Hypothalamus (tissue), 51 donors: ENCODE measurements at regions not wholly inside any gene's neighbourhood (a gene's known extent, or its start where the extent isn't known, plus 50 kb on each side); places are given as distances from the start of the nearest gene placed in this dataset.

Experiments
- DNase-seq, 51 donors: peaks; one replicate each; lab custom pipeline; 2025; lab: John Stamatoyannopoulos, UW

- DNase-seq: no peak
Measured at GRCh38 chr17:77407321-77408277, 266.8 kb downstream of the SEC14L1 start.

GRCh38 chr17:77408284-77408683 lies 267.5 kb downstream of the SEC14L1 start:
- DNase-seq: no peak

DNA sequence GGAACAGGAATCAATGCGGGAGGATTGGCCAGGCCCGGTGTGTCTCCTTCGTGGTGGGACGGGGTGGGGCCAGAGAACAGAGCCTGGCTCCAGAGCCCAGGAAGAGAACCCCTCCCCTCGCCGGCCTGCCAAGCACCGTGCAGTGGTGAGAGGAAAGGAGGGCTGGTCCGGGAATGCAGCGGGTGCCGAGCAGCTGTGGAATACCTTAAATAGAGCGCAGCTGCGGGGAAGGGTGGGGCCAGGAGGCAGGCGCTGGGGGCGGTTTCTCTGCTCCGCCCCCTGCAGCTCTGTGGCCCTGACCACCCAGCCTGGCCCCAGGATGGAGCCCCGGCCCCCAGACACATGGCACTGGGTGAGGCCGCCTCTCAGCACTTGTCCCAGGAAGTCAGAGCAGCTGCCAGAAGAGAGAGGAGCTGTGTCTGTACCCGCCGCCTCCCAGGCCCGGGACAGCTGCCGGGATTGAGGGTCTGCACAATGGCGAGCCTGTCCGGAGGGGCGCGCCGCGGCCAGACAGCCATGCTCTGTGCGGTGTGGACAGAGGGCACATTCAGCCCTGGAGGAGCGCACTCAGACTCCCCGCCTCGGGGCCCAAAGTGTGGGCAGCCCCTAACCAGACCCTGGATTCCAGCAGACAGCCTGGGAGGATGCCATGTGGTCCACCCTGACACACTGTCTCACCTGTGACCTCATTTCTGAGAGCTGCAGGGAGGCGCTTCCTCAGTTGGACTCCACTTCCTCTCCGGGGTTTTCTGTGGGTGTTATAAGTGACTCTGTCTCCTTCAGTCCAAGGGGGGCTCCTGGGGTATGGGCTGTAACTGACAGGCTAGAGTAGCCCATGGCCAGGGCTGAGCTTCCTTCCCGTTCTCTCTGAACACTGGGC lies 268.8 kb downstream of the SEC14L1 start:
- DNase-seq: peak in 18 of 51 donors; percentile 13 to 59 (median 30)

DNA sequence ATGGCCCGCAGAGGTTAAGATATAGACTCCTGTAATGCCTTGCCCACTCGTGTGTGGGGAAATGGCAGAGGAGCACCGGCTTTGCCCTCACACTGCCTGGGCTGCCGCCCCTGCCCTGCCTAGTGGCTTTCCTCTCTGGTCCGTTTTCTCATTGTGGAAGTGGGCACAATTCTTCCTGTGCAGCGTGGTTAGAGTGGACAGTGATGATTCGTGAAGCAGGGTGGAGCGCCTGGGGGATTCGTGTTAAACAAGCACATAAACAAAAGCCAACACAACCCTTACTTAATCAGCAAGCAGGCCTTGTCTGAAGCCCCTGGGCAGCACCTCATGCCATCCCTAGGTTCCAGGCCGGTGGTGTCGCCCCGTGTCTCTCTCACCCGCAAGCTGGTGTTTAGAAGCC lies 269.7 kb downstream of the SEC14L1 start:
- no peak for DNase-seq

GRCh38 chr17:77414811-77415400 lies 274.1 kb downstream of the SEC14L1 start:
- no peak for DNase-seq

DNA sequence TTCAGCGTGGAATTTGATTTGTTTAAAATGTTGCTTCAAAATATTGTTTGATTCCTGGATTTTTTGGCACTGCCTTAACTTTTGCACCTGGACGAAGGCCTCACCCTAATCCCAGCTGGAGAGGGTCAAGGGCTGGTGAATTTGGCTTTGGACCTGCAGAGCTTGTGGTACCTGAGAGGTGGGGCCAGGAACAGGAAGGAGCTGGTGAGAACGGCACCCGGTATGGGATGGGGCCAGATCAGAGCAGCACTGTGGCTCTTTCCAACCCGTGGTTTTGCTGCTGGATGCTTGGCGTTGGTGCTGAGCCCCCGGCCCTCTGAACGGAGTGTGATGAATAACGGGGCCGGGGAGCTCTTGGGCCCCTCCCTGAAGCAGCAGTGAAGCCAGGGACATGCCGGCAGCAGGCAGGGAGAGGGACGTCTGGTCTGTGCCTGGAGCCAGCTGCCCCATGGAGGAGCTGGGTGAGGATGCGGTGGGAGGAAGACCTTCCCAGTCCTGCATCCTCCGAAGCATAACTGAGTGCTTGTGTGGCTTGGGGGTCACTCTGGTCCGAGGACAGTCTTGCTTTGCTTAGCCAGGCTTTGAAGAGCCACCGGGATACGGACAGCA lies 275.4 kb downstream of the SEC14L1 start:
- DNase-seq: no peak

GRCh38 chr17:77417575-77417974 lies 276.8 kb downstream of the SEC14L1 start:
- no peak for DNase-seq

GRCh38 chr17:77418609-77419008 lies 277.8 kb downstream of the SEC14L1 start:
- DNase-seq: no peak

GRCh38 chr17:77419095-77419494 lies 278.3 kb downstream of the SEC14L1 start:
- no peak for DNase-seq

DNA sequence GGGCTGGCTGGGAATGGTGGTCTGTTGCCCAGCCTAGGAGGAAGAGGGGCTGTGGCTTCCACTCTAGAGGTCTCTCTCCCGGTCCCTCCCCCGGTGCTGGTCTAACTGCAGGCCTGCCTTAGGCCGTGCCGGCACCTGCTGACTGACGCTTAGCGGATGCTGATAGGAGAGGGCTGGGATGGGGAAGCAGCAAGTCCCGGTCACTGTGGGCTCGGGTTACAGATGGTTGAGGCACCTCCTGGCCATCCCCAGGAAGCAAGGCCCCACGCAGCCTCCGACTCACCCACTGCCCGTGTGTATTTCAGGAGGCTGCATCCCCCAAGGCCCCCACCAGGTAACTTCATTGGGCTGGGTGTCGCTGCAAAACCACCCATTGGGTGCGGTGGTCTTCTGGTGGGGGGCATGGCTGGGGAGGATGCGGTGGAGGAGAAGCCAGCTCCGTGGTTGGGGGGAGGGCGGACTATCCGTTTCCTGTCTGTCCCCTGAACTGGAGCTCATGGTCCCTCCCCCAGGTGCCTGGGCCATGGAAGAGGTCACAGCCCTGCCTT lies 278.9 kb downstream of the SEC14L1 start:
- no peak for DNase-seq

- no peak for DNase-seq
Measured at GRCh38 chr17:77420095-77420803, 279.5 kb downstream of the SEC14L1 start.

DNA sequence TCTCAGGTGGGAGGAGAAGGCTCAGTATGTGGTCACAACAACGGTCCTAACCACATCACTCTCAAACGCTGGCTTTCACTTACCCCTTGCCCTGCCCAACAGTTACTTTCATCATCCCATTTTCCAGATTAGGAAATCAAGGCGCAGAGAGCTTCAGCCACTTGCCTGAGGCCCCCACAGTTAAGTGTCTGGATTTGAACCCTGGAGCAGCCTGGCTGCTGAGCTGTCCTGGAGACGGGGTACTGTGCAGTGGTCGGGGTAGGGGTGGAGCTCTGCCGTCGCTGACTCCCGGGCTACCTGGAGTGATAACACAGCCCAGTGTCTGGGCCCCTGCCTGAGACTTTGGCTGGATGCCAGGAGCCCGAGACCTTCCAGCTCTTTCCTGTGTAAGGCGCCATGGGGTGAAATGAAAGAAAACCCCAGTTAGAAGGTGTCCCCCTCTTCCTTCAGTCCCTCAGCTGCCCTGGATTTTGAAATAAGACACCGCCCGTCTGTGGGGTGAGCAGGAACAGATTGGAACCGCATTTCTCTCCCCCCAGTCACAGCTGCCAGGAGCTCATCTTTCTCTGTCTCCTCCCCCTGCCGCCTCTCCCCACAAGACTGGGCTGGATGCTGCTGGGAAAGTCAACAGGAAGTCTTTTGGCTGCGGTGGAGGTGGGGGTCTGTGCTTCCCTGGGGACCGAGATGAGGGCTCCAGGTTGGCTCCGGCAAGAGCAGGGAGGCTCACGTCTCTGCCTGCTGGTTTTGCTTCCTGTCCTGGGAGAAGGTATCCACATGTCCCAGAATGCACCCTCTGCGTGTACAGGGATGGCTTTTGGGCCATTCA lies 280.2 kb downstream of the SEC14L1 start:
- no peak for DNase-seq

- DNase-seq: no peak
Measured at GRCh38 chr17:77421630-77421972, 280.8 kb downstream of the SEC14L1 start.

DNA sequence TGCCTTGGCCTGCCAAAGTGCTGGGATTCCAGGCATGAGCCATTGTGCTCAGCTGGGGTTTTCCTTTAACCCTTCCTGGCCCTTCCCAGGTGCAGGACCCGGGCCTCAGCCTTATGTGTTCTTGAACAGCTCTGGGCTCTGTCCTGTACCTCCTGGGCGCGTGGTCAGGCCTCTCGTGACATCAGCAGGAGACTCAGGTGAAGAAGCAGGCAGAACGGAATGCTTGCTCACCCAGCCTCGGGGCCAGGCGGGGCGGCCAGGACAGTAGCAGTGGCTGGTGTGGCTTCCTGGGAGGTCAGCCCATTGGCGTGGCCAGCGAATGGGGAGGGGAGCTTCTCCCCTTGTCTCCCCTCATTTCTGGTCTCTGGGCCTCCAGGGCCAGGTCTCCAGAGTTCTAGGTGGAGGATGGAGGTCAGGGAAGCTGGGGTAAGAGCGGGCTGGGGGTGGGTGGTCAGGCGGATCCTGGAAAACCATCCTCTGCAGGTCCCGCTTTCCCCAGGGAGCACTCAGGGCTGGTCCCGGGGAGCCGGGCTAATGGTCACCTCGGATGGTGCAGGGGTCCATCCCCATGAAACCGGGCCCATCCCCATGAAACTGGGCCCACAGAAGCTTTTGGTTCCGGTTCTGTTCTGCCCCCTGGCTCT lies 281.5 kb downstream of the SEC14L1 start:
- DNase-seq: no peak

- no peak for DNase-seq
Measured at GRCh38 chr17:77422748-77423113, 282.0 kb downstream of the SEC14L1 start.

DNA sequence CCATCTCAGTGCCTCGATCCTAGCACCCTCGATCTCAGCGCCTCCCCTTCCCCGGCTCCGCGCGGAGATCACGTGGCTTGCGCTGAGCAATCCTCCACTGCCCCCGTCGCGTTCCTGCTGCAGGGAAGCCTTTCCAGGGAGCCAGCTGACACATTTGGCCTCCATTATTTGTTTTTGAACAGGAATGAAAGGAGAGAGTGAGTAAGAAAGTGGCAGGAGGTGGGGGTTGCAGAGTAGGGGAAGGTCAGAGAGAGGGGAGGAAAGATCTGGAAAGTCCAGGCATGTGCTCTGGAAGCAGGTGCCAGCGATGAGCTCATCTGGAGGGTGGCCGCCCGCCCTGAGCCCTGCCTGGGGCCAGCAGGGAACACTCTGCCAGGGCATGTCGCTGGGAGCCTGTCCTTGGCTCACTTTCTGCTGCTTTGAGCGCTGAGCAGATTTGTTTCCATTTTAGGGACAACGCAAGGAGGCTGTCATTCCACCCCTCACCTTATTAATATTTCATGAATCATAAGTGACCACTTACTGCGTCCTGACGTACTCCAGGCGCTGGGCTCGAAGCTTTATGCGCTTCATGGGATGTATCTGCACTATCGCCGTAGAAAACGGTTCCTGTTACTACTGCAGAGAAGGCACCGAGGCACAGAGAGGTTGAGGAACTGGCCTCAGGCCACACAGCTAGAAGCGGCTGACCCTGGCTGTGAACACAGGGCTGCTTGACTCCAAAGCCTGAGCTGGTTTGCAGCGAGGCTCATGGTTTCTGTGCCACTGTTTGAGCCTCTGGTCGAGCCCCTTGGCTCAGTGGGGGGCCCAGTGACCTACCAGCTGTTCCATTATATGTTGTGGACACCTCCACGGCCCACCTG lies 283.1 kb downstream of the SEC14L1 start:
- DNase-seq: peak in 40 of 51 donors; percentile 29 to 96 (median 70)

DNA sequence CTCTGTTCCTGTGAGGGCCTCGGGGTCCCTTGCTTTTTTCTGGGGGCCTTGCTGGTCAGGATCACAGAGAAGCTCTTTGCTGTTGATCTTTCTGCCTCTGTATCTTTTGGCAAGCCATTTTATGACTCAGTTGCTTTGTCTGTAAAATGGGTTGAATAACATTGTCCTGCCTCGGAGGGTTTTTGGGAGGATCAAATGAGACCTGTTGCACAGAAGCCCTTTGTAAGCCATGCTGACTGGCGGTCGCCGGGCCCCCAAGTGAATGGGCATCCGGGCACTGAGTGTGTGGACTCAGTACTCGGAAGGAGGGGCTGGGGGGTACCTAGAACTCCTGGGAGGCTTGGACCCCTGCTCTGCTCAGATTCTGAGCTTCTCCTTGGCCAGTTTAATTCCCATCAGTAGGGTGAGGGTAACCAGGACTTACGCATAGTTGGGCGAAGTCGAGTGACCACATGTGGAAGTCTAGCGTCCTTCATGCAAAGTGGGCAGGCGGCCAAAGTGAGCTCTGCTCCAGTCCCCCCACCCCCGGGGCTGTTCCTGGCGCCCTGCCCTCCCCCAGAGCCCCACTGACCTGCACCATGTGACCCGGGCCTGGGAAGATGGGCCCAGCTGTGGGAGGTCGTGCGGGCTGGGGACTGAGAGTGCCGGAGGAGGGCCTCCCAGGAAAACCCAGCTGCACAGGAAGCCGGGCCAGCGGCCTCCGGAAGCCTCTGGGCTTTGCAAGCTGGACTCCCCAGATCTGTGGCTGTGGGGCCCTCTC lies 284.0 kb downstream of the SEC14L1 start:
- peak in 45 of 51 donors; percentile 26 to 84 (median 61) for DNase-seq
